Psoas muscle (tissue), 7 donors: ENCODE measurements at regions not wholly inside any gene's neighbourhood (a gene's known extent, or its start where the extent isn't known, plus 50 kb on each side); places are given as distances from the start of the nearest gene placed in this dataset.
"Not testable (repeated sequence)": the region's sequence is repeated elsewhere in the genome, so short reads cannot be mapped to it uniquely, and the experiment has no call there.

ENCODE experiments used
- ATAC-seq, 4 donors: fragments of 200-7000 bp; cut with Tn5 transposase; one replicate each; pipeline ENCODE4 v1.9.1; 2020; ENCODE audit warnings: moderate library complexity in 3 of 4, mild to moderate bottlenecking in 2 of 4
- DNase-seq, 2 donors: peaks; one replicate each; pipeline ENCODE4 v3.0.0-alpha.2; 2020
- H3K27ac ChIP-seq: fragments of 200-600 bp; one replicate; pipeline ENCODE4 v1.8.0; 2022
- H3K27me3 ChIP-seq, 3 donors: fragments of 200-600 bp in 1 of 3; one replicate each; pipeline versions ENCODE4 v1.6.1 to v1.8.0; 2013 to 2022; ENCODE audit warnings: low read length in 2 of 3, mild to moderate bottlenecking in 2 of 3, moderate library complexity in 1 of 3; ENCODE audit not compliant: insufficient read depth in 3 of 3
- H3K36me3 ChIP-seq, 2 donors: fragments of 200-600 bp in 1 of 2; one replicate each; pipeline versions ENCODE4 v1.6.1 to v1.8.0; 2013 to 2022; ENCODE audit warnings: low read depth in 1 of 2, mild to moderate bottlenecking in 1 of 2, moderate library complexity in 1 of 2; ENCODE audit not compliant: insufficient read depth in 1 of 2
- H3K4me1 ChIP-seq: fragments of 200-600 bp; one replicate; pipeline ENCODE4 v1.8.0; 2022
- H3K4me3 ChIP-seq: fragments of 200-600 bp; one replicate; pipeline ENCODE4 v1.8.0; 2022; ENCODE audit warnings: mild to moderate bottlenecking
- H3K9me3 ChIP-seq: fragments of 200-600 bp; one replicate; pipeline ENCODE4 v1.8.0; 2022
- WGBS, 3 donors: extraction: QIAGEN DNeasy Blood & Tissue Kit; methylation state at CpG; one replicate each; pipeline versions ENCODE4 v1.1.6 to v1.1.7; 2013; 5-methylcytosine and 5-hydroxymethylcytosine counted together
- intact Hi-C, 2 donors: fragments of 100-400 bp; cut with DNase I; formaldehyde crosslinking; loops; one replicate each; pipeline versions ENCODE4 v1.11.0 to v1.14.2; 2022
- TF ChIP-seq, protein P1 (sequence below): fragments of 200-600 bp; IDR thresholded peaks from one replicate; pipeline ENCODE4 v1.8.0; 2022; ENCODE audit warnings: antibody characterized with exemption
- donor health status: healthy with polysubstance abuse.
- donor health status: DM: no; HTN: no; CAD: no; lungs with moderate emphysema.
- donor health status: Bipolar disorder and iron deficiency.
- donor health status: healthy.
- donor health status: DM: yes; HTN: yes; CAD: no.
- donor health status: DM: no; HTN: no; CAD: no.
- donor health status: DM: yes; HTN: yes; CAD: no.

DNA sequence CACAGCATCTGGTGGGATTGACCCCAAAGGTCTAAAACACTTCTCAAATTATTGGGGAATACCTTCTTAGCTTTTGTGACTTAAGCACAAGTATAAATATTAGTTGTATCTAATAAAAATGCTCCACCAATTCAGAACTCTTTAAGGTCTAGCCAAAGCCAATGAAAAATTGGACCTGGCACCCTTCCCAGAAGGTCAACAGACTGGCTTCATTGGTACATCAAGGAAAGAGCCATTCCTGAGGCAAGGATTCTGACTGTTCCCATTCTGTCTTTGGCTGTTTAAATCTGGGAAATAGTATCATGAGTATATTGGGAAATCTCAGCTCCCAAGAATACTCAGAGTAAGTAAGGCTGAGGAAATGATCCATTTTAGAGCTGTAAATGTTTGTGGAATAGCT lies 153.0 kb upstream of the TRPC5 start:
- DNase-seq (no peak), ATAC-seq (no peak)
- Histone ChIP-seq H3K36me3 (no peaks in the 10 kb centered on the region), H3K4me1 (no peaks in the 10 kb centered on the region), H3K27ac (no peak overlapping the region), H3K9me3 (no peaks in the 10 kb centered on the region), H3K4me3 (no peak overlapping the region), H3K27me3 (no peaks in the 10 kb centered on the region)
- TF ChIP-seq, protein P1, sequence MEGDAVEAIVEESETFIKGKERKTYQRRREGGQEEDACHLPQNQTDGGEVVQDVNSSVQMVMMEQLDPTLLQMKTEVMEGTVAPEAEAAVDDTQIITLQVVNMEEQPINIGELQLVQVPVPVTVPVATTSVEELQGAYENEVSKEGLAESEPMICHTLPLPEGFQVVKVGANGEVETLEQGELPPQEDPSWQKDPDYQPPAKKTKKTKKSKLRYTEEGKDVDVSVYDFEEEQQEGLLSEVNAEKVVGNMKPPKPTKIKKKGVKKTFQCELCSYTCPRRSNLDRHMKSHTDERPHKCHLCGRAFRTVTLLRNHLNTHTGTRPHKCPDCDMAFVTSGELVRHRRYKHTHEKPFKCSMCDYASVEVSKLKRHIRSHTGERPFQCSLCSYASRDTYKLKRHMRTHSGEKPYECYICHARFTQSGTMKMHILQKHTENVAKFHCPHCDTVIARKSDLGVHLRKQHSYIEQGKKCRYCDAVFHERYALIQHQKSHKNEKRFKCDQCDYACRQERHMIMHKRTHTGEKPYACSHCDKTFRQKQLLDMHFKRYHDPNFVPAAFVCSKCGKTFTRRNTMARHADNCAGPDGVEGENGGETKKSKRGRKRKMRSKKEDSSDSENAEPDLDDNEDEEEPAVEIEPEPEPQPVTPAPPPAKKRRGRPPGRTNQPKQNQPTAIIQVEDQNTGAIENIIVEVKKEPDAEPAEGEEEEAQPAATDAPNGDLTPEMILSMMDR: no peak
- intact Hi-C loops: no loop called here

DNA sequence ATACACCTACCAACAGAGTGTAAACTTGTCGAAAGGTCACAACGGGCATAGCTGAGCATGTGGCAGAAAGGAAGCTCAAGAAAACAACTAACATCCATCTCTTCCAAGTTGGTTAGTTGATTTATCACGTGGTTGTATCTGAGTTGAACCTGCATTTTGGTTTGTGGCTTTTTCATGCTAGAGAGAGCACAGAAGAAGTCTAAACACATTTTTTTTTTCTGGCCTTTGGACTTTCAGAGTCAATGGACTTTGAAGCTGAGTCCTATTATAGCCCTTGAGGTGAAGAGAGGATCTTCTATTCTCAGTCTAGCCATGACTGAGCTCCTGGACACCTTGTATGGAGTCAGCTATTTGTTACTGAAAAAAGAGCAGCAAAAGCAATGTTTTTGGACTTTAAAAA lies 150.6 kb upstream of the TRPC5 start:
- no peak for ATAC-seq
- no peak for DNase-seq
- no peak overlapping the region for H3K27ac ChIP-seq
- WGBS, 3 donors: 68 to 77% (median 70%) methylated on average over 3 of the region's 3 CpGs
- H3K9me3 ChIP-seq: no peaks in the 10 kb centered on the region
- H3K4me3 ChIP-seq: no peak overlapping the region
- no peaks in the 10 kb centered on the region for H3K36me3 ChIP-seq
- intact Hi-C loops: no loop called here
- TF ChIP-seq, protein P1: no peak
- H3K4me1 ChIP-seq: no peaks in the 10 kb centered on the region
- H3K27me3 ChIP-seq: no peaks in the 10 kb centered on the region

DNA sequence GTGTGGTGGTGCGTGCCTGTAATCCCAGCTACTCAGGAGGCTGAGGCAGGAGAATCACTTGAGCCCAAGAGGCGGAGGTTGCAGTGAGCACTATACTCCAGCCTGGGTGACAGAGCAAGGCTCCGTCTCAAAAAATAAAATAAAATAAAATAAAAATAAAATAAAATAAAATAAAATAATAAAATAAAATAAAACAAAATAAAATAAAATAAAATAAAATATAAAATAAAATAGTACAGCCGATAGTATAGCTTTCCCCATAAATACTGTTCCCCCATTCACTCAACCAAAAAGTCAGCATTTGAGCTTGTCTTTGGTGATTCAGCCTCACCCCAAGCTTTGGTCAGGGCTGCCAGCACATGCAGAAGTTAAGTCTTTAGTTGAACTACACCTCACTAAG lies 144.2 kb upstream of the TRPC5 start:
- DNase-seq, H3K9me3 ChIP-seq, H3K27ac ChIP-seq, H3K36me3 ChIP-seq, intact Hi-C loops, H3K27me3 ChIP-seq, H3K4me3 ChIP-seq, H3K4me1 ChIP-seq, ATAC-seq: not testable (repeated sequence)
- WGBS, 3 donors: 91 to 94% (median 94%) methylated on average over 4 of the region's 4 CpGs

- H3K36me3 ChIP-seq: no peaks in the 10 kb centered on the region
- no peaks in the 10 kb centered on the region for H3K4me1 ChIP-seq
- H3K9me3 ChIP-seq: no peaks in the 10 kb centered on the region
- DNase-seq (no peak), ATAC-seq (no peak)
- no peak overlapping the region for H3K4me3 ChIP-seq
- TF ChIP-seq, protein P1: no peak
- intact Hi-C loops: no loop called here
- no peaks in the 10 kb centered on the region for H3K27me3 ChIP-seq
- H3K27ac ChIP-seq: no peak overlapping the region
- WGBS, 3 donors: 31 to 52% (median 38%) methylated on average over 2 of the region's 2 CpGs
These were observed 140.8 kb upstream of the TRPC5 start for GRCh38 chrX:112223391-112223790.

DNA sequence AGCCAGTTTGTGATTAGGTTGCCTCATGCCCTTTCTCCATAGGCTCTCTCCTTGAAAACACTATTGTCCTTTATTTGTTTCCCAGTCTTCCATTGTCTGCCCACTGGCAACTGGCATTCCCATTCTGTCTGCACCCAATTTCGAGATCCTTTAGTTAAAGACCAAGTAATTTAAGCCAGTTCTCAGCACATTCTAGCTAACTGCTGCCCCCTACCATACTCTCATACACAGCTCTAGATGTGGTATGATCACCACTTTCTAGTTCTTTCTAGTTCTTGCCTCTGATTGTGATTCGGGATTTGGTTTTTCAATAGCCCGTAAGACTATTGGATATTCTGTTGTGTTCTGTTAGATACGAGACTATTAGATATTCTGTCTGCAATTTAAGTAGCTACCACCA lies 135.8 kb upstream of the TRPC5 start:
- Histone ChIP-seq H3K27me3 (peaks cover 0 to 3% (median 0%) of the 10 kb centered on the region in 3 donors), H3K4me3 (no peak overlapping the region), H3K36me3 (no peaks in the 10 kb centered on the region), H3K9me3 (no peaks in the 10 kb centered on the region), H3K4me1 (no peaks in the 10 kb centered on the region), H3K27ac (no peak overlapping the region)
- TF ChIP-seq, protein P1: no peak
- DNase-seq (no peak), ATAC-seq (no peak)
- intact Hi-C loops: no loop called here
- WGBS, 3 donors: 72 to 93% (median 90%) methylated on average over 4 of the region's 4 CpGs
